ENCODE measurements at regions not wholly inside any gene's neighbourhood (a gene's known extent, or its start where the extent isn't known, plus 50 kb on each side); places are given as distances from the start of the nearest gene placed in this dataset.

DNA sequence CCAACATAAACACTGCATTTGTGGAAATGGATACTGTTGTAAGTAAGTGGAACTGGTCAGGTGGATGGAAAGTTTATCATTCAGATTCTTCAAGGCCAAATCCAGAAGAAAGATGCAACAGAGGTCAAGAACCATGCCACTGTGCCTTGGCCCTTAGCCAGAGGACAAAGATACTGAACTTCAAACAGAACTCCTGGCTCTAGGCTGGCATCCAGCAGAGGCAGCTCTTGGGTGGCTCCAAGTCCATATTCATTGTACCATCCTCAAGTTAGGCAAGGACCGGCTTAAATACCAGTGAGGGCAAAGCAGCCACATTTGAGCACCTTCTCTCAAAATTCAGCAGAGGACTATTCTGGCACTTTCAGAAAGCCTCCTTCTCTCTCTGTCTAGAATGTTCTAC lies 53.2 kb downstream of the DNAAF9 start:
- TF ChIP-seq, protein P1, sequence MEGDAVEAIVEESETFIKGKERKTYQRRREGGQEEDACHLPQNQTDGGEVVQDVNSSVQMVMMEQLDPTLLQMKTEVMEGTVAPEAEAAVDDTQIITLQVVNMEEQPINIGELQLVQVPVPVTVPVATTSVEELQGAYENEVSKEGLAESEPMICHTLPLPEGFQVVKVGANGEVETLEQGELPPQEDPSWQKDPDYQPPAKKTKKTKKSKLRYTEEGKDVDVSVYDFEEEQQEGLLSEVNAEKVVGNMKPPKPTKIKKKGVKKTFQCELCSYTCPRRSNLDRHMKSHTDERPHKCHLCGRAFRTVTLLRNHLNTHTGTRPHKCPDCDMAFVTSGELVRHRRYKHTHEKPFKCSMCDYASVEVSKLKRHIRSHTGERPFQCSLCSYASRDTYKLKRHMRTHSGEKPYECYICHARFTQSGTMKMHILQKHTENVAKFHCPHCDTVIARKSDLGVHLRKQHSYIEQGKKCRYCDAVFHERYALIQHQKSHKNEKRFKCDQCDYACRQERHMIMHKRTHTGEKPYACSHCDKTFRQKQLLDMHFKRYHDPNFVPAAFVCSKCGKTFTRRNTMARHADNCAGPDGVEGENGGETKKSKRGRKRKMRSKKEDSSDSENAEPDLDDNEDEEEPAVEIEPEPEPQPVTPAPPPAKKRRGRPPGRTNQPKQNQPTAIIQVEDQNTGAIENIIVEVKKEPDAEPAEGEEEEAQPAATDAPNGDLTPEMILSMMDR (IDR thresholded peaks at IDR 0.05) = no peak

DNA sequence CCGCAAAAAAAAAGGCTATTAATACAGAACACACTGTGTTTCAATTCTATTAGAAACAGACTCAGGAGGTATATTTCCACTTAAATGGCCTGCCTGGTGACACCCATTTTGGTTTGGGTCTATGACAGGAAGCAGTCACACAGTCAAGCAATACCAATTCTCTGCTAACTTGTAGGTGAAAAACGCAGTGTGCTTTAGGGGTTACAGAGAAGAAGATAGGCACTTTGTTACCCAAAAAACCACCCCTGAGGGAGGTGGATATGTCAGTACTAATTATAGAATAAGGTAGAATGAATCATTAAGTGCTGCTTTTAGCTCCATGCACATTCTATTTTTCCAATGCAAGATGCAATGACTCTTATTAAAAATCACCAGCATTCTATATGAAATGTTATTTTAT lies 53.8 kb downstream of the DNAAF9 start:
- TF ChIP-seq, protein P1 (IDR thresholded peaks at IDR 0.05) = no peak

DNA sequence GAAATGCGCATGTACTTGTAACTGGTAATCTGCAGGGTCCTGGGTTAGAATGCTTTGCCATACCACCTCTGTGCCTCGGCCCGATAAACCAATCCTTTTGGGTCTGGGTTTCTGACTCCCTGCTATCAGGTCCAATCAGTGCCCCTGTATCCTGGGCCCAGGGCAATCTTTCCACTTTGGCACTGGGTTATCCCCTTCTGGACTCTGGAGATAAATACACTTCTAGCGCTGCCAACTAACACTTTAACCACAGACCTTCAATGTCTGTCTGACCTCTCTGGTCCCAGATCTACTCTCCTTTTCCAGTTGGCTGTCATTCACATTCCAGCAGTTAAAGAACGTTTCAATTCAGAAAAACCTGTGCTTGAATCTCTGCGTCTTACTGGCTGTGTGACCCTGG lies 55.3 kb downstream of the DNAAF9 start:
- TF ChIP-seq, protein P1 (IDR thresholded peaks at IDR 0.05) = no peak

DNA sequence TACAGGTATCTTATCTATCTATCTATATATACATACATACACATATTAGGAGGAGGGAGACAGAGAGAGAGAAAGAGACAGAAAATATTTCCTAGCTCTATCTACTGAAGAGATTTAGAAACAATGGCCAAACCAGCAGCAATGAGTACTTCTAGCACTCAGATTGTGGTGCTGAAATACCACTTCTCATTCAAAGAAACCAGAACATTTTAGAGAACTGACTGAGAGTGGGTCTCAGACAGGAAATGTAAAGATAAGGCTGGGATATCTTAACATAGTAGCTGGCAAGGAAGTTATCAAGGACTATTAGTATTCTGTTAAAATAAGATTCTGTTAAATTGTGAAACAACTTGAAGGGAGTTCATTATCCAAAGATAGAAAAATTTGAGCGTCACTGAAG lies 57.0 kb downstream of the DNAAF9 start:
- TF ChIP-seq, protein P1 (IDR thresholded peaks at IDR 0.05) = no peak

DNA sequence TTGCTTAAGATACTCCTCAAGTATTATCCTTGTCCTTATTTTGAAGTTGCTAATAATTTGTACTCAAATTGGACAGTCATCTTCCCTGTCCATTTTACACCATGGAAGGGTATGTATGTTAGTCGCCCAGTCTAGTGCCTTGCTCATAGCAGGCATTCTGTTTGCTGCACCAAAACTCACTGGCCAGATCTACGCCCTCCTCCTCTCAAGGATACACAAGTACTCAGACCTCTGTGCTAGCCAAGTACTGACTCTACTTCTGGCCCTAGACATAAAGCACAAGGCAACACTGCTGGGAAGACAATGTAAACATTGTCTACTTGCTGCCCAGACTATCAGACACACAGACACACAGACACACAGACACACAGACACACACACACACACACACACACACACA lies 57.7 kb downstream of the DNAAF9 start:
- TF ChIP-seq, protein P1 (IDR thresholded peaks at IDR 0.05) = no peak

DNA sequence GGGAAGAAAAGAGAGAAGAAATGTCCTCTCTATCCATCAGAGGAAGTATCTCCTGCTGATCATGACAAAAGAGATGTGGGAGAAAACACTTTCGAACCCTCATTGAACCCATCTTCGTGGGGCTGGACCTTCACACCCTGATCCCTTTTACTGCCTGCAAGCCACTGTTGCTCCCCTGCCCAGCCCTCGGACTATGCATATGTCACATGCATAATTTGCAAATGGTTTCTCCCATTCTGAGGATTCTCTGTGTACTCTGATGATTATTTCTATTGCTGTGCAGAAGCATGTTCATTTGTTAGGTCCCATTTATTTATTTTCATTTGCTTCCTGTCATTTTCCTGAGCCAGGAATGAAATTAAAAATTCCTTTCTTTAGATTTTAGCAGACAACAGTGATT lies 64.7 kb downstream of the DNAAF9 start:
- TF ChIP-seq, protein P1 (IDR thresholded peaks at IDR 0.05) = no peak

DNA sequence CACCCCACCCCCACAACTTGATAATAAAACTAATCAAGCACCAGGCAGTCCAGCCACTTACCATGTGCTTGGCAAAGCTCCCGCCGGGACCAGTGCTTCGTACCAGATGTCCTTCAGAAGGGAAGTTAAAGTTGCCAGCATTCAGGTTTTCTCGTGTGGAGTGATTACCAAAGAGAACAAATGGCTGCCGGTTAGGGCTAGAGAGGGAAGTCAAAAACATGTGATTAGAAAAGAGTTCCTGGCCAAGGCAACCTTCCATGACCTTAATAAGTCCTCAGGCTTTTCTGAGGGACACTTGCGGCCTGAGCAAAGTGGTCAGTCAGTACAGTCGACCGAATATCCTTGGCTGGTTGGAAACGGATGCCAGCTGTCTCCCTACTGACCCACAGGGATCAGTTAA lies 67.0 kb downstream of the DNAAF9 start:
- TF ChIP-seq, protein P1 (IDR thresholded peaks at IDR 0.05) = no peak

DNA sequence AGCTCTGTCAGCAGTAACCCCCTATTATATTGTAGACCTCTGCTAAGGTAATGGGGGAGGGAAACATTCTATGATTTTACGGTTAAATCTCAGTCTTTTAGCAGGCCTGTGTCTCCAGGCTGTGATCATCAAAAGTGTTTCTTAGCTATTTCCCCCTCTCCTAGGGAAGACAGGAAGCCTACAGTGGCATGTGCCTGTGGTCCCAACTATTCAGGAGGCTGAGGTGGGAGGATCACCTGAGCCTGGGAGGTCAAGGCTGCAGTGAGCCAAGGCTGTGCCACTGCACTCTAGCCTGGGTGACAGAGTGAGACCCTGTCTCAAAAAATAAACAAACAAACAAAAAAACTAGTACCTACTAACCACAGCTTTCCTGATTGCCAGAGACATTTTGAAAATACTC lies 67.9 kb downstream of the DNAAF9 start:
- TF ChIP-seq, protein P1 (IDR thresholded peaks at IDR 0.05) = no peak

All from LNCAP (cell line).